Mammary epithelial cell (primary cell): ENCODE measurements at regions not wholly inside any gene's neighbourhood (a gene's known extent, or its start where the extent isn't known, plus 50 kb on each side); places are given as distances from the start of the nearest gene placed in this dataset.

ENCODE experiments used
- EZH2 ChIP-seq: IDR thresholded peaks from 2 replicates; pipeline ENCODE4 v1.6.1; 2012; ENCODE audit warnings: low read length, inconsistent platforms, borderline replicate concordance
- TF ChIP-seq, protein P1 (sequence below), 2 donors: IDR thresholded peaks in 1 of 2; conservative IDR thresholded peaks in 1 of 2; 2 replicates each; pipeline ENCODE4 v1.5.1; 2011 to 2012; ENCODE audit warnings: inconsistent platforms in 2 of 2, low read length in 2 of 2, mild to moderate bottlenecking in 2 of 2, control low read depth in 1 of 2, low read depth in 1 of 2; ENCODE audit not compliant: insufficient read depth in 1 of 2; ENCODE audit errors: extremely low read depth in 1 of 2

DNA sequence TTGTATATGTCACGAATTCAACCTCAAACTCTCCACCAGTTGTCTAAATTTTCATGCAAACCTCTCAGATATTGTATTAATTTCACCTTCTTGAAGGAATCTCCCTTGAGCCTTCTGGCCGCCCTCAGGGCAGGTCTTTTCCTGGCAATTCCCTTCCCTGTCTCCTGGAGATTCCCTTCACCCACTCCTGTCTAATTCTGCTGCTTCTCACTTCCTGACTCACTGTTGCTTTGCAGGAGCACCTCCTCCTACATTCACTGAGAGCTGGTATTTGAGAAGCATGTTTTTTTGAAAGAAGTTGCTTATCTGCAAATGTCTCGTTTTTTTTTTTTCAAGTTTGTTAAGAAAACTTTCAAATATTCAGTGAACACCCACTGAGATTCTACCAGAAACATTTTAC is 79.9 kb upstream of the OTOS start:
- TF ChIP-seq, protein P1, sequence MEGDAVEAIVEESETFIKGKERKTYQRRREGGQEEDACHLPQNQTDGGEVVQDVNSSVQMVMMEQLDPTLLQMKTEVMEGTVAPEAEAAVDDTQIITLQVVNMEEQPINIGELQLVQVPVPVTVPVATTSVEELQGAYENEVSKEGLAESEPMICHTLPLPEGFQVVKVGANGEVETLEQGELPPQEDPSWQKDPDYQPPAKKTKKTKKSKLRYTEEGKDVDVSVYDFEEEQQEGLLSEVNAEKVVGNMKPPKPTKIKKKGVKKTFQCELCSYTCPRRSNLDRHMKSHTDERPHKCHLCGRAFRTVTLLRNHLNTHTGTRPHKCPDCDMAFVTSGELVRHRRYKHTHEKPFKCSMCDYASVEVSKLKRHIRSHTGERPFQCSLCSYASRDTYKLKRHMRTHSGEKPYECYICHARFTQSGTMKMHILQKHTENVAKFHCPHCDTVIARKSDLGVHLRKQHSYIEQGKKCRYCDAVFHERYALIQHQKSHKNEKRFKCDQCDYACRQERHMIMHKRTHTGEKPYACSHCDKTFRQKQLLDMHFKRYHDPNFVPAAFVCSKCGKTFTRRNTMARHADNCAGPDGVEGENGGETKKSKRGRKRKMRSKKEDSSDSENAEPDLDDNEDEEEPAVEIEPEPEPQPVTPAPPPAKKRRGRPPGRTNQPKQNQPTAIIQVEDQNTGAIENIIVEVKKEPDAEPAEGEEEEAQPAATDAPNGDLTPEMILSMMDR (conservative IDR thresholded peaks at IDR 0.05 in 1 of 2, IDR thresholded peaks at IDR 0.05 in 1 of 2; ENCODE audit: extremely low read depth in 1 of 2, insufficient read depth in 1 of 2, low read depth in 1 of 2, low read length in 2 of 2): no peak
- no peak for TF ChIP-seq EZH2
